RPMI8226 (cell line): ENCODE measurements at regions not wholly inside any gene's neighbourhood (a gene's known extent, or its start where the extent isn't known, plus 50 kb on each side); places are given as distances from the start of the nearest gene placed in this dataset.
"Not testable (repeated sequence)": the region's sequence is repeated elsewhere in the genome, so short reads cannot be mapped to it uniquely, and the experiment has no call there.

ENCODE experiments used
- DNase-seq: peaks from one replicate; pipeline ENCODE4 v3.0.0-alpha.2; 2015

- DNase-seq: no peak
These were observed 239.2 kb downstream of the ADGRD1 start for GRCh38 chr12:131192951-131193350.

DNA sequence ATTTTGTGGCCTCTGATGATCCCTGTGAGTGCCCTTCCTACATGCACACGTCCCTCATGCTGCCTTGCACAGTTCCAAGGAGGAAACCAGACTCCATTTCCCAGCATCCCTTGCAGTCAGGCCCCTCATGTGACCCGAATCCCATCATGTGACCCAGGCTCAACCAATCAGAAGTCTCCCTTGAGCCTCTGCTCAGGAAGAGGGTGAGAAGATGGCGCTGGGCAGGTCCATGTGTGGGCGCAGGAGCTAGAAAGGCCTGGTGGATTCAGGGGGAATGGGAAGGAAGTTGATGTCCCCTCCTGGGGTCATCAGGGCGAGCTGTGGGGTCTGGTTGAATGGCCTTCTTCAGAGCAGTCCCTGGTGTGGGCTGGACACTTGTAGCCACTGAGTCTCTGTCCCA, 240.5 kb downstream of the ADGRD1 start:
- no peak for DNase-seq

- DNase-seq: no peak
These were observed 242.1 kb downstream of the ADGRD1 start for GRCh38 chr12:131195796-131196195.

- DNase-seq: no peak
These were observed 242.5 kb downstream of the ADGRD1 start for GRCh38 chr12:131196220-131196619.

GRCh38 chr12:131197490-131197889, 243.8 kb downstream of the ADGRD1 start:
- no peak for DNase-seq

DNA sequence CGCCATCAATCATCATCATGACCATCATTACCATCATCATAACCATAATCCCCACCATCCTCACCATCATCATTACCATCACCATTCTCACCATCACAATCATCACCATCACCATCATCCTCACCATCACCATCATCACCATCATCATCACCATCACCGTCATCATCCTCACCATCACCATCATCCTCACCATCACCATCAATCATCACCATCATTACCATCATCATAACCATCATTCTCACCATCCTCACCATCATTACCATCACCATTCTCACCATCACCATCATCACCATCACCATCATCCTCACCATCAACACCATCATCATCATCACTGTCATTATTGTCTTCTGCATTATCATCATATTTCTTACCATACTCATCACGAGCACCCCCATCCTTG, 245.5 kb downstream of the ADGRD1 start:
- no peak for DNase-seq

DNA sequence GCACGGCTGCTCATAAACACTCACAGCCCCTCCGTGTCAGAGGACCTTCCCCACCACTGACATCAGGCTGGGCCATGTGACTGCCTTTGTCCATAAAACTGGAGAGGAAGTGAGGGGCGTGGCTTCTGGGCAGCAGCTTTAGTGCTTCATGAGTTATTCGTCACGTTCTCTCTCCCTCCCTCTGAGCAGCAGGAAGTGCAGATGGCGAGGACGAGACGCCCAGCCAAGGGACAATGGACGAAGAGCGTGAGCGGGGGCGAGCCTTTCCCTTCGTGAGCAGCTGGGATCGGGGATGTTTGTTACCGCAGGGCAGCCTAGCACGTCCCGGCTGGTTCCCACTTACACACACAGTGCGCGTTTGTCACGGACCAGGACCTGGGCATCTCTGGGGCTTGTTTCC, 248.2 kb downstream of the ADGRD1 start:
- DNase-seq: not testable (repeated sequence)

DNA sequence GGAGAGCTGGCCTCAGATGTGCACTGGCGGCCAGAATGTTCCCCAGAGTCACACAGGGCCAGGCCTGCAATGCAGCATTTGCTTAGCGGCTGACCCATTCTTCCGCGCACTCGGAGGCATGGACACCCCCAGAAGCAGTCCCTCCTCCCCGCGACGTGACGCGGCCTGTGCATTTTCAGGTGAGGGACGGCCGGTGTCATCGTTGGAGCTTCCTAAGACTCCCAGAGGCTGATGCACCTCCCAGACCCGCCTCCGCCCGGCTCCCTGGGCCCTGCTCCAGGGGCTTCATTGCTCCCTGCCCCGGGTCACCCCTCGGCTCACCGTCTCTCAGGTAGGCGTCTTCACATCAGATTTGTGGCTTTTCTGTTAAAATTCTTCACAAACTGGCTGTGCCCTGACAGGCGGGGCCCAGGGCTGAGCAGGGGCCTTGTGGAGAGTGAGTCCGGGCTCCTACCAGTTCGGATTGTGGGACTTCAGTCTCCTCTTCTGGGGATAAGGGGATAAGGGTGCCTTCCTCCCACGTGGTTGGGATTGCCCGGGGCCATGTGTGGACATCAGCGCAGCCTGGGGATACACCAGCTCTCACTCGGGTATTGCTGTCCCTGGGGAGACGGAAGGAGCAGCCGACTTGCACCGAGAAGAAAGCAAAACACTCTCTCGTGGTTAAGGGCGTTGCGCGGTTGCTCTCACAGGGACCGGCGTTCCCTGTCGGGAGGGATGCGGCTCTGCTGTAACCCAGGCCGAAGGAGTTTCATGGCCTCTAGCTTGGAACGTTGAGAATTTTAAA, 249.1 kb downstream of the ADGRD1 start:
- DNase-seq: no peak

- no peak for DNase-seq
These were observed 250.1 kb downstream of the ADGRD1 start for GRCh38 chr12:131203666-131204415.

DNA sequence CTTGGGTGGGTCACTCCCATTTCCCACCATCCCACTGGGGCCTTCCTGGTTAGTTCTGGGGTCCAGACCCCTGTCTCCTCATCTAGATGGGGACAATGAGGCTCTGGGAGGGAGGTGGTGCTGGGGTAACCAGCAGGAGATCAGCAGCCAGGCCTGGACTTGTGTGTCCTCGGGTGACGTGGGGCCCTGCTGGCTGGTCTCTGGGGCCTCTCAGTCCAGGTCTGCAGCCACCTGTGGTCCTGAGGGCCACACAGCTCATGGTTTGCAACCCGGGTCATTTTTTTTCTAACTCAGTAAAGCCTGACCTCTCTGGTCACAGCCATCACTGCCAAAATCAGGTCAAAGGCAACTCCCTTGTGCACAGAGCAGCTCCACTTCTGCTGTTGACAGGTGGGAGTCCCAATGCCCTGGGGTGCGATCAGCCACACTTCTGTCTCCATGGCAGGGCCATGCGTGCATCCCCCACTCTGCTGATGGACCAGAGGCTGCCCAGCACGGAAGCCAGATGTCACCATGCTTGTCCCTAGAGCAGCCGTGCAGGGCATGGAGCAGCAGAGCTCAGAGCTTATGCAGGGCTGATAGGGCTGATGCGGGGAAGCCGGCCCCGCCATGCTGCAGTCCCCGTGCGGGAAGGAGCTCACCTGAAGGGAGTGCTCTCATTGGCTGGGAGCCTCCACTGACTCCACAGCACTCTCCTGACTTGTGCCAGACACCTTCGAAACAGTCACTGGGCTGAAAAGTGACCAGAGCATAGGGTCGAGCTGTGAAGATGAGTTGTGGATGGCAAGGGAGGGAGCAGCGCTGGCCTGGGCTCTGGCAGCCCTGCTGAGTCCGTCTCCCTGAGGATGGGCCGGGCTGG, 250.9 kb downstream of the ADGRD1 start:
- no peak for DNase-seq

DNA sequence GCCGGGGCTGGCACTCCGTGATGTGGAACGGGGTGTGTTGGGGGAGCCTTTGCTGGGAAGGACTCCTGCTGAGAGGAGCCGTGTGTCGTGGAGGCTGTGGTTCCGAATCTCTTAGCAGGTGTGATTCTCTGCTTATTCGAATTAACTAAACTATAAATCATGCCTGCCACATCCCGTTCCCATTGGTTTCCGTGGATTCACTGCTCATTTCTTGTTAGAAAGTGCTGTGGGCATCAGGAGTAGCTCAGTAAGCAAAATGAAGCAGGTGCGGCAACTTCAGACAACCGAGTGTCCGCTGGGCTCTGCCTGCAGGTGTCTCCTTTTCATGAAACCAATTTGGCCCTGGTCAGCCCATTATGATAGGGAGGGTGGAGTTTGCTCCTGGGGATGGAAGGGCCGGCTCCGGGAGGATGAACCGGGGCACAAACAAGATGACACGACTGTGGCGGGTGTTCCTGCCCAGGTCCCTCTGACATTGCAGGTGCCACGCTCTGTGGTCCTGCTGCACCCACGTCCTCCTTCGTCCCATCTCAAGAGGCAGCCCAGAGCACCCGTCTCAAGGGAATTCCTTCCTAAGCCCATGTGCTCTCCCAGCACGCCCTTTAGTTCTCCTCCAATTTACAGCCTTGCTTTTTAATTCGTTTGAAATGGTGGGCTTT, 251.7 kb downstream of the ADGRD1 start:
- not testable (repeated sequence) for DNase-seq

GRCh38 chr12:131206630-131207299, 253.1 kb downstream of the ADGRD1 start:
- not testable (repeated sequence) for DNase-seq

DNA sequence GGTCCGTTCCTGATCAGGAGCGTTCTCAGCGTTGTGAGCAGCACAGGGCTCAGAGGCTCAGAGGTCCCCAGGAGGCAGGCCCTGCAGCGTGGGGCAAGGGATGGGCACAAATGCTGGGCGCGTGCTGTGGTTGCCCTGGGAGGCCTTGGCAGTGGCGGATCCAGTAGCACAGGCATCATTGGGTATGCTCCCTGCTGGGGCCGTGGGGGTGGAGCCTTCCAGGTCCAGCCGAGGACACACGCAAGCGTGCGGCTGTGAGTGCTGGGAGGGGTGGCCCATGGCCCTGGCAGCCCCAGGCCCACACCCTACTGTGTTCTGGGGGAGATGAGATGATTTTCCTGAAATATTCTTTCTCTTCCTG, 253.6 kb downstream of the ADGRD1 start:
- DNase-seq: not testable (repeated sequence)

DNA sequence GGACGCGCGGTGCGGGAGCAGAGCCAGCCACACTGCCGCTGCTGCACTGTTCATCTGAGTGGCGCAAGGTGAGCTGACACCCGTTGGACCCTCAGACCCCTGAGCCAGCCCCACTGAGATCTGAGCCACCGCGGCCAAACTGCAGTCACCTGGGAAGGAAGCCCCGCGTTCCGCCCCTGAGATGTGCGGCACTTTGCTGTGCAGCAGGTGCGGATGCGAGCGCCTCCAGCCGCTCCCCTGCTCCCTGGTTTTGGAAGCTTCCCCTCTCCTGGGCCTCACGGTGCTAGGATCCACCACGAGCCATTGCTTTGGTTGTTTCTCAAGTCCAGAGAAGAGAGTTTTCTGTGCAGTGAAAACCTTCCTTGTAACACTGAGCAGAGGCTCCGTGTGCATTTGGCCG, 254.1 kb downstream of the ADGRD1 start:
- not testable (repeated sequence) for DNase-seq

DNA sequence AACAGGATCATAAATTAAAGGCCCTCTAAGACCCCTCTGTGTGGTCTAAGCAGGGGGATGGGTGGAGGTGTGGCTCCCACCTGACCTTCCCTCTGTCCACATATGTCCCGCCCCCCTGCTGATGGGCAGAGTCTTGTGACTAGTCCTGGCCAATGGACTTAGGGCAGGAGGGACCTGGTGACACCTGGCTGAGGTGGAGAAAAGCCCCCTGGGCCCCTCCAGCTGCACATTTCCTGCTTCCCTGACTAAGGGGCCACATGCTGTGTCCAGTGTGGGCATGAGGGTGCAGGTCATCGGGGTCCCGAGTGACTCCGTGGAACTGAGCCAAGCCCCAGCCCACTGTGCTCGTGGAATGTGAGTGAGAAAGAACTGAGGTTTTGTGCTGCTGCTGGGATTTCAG, 254.7 kb downstream of the ADGRD1 start:
- DNase-seq: no peak

DNA sequence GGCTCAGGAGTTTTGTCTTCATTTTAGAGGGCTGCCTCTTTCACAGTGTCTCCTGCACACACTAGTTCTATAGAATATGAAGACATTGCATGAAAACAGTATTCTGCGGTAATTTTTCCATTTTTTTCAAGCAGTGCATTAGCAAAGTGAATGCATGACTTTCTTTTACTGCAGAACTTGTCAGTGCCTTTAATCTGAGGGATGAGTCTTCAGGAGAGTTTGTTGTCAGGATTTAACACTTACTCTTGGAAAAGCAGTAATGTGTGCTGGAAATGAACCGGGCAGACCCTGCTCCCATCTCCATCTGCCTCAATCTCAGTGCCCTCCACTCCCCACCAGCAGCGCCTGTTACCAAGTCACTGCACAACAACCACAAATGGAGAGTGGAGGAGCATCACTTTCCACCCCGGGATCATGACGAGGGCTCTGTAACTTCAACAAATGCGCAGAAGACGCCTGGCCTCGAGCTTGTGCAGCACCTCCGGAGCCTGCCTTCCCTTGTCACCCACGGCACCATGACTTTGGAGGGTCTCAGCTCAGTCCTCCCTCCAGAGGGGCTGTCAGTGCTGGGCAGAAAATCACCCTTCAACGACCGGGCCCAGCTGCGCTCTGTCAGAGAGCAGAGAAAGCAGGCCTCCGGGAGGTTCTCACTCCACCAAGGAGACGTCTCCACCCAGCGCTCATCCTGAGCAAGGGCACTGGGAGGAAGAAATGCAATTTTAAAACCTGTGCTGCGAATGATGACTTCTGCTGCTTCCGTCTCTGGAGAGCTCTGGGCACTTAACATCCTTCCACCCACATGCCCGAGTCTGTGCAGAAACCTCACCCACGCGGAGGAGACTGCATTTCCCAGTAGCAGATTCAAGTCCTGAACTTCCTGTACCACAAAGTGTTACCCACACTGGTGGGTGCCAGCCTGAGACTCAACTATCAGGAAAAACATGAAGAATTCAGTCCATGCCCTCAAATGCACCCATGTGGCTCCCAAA, 255.7 kb downstream of the ADGRD1 start:
- peak; percentile 5 for DNase-seq

DNA sequence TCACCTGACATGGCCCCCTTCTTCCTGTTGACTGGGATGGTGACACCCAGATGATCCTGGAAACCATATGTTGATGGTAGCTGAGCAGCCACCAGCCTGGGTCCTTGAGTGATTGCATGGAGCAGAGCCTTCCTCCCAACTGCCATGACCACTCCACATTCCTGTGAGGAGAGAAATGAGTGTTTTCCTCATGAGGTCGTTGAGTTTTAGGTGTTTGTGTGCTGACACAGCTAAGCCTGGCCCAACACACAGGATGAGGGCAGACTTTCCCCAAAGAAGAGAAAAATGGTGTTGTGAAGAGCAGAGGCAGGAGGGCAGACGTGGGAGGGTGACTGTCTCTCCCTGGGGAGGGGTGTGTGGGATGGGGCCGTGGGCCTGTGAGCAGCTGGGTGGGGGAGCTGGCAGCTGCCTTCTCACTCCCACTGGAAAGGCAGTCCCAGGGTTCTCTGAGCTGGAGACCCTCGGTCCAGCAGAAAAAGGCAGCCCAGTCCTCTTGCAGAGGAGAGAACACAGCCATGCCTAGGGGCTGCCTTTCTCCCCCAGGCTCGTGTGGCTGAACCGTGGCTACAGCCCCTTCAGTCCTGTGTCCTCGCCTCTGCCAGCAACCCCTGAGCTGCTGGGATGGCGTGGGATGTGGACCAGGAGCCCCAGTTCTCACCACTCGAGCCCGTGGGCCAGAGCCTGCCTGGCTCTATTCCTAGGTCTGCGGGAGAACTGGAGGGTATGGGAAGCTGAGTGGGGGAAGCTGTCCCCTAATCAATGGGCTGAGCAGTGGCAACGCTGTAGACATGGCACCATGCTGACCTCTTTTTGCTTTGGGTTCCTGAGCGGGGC, 257.0 kb downstream of the ADGRD1 start:
- DNase-seq: no peak

- DNase-seq: no peak
These were observed 257.7 kb downstream of the ADGRD1 start for GRCh38 chr12:131211340-131211938.

- DNase-seq: no peak
These were observed 260.3 kb downstream of the ADGRD1 start for GRCh38 chr12:131213896-131214442.
